Ectodermal cell (in vitro differentiated cells): ENCODE measurements at regions not wholly inside any gene's neighbourhood (a gene's known extent, or its start where the extent isn't known, plus 50 kb on each side); places are given as distances from the start of the nearest gene placed in this dataset.

Experiments used
- H3K27ac ChIP-seq: 2 replicates; pipeline ENCODE4 v1.7.0; 2013; ENCODE audit warnings: mild to moderate bottlenecking, low read depth, low read length; ENCODE audit not compliant: insufficient read depth, poor library complexity, severe bottlenecking
- H3K27me3 ChIP-seq: 2 replicates; pipeline ENCODE4 v1.7.0; 2013; ENCODE audit warnings: mild to moderate bottlenecking, low read length; ENCODE audit not compliant: insufficient read depth, control insufficient read depth, poor library complexity, severe bottlenecking
- H3K36me3 ChIP-seq: one replicate; pipeline ENCODE4 v1.7.0; 2013; ENCODE audit warnings: low read length; ENCODE audit not compliant: control insufficient read depth, insufficient read depth
- H3K4me1 ChIP-seq: one replicate; pipeline ENCODE4 v1.7.0; 2013; ENCODE audit warnings: low read length; ENCODE audit not compliant: control insufficient read depth, insufficient read depth
- H3K4me3 ChIP-seq: 2 replicates; pipeline ENCODE4 v1.7.0; 2013; ENCODE audit warnings: low read depth, low read length, control low read depth; ENCODE audit not compliant: insufficient read depth
- H3K9me3 ChIP-seq: 2 replicates; pipeline ENCODE4 v1.7.0; 2013; ENCODE audit warnings: mild to moderate bottlenecking, low read length, moderate library complexity; ENCODE audit not compliant: control insufficient read depth
- WGBS, 2 experiments: methylation state at CpG; one replicate each; pipeline ENCODE4 v1.1.7; 2013; ENCODE audit warnings: missing lambda C conversion rate in 2 of 2; 5-methylcytosine and 5-hydroxymethylcytosine counted together

- 88 to 93% methylated on average over 1 to 2 of the region's 2 CpGs for WGBS, 2 experiments
Observed at GRCh38 chr5:106314221-106314824, 1356.4 kb downstream of the EFNA5 start.

GRCh38 chr5:106312360-106312759, 1358.4 kb downstream of the EFNA5 start:
- no peaks in the 10 kb centered on the region for H3K9me3 ChIP-seq
- no peak overlapping the region for H3K27ac ChIP-seq
- no peaks in the 10 kb centered on the region for H3K4me1 ChIP-seq
- no peak overlapping the region for H3K4me3 ChIP-seq
- H3K27me3 ChIP-seq, result no peaks in the 10 kb centered on the region
- H3K36me3 ChIP-seq, result no peaks in the 10 kb centered on the region

More at GRCh38 chr5:106314221-106314824, 1356.4 kb downstream of the EFNA5 start:
- Histone ChIP-seq H3K36me3 (no peaks in the 10 kb centered on the region), H3K9me3 (no peaks in the 10 kb centered on the region), H3K4me3 (no peak overlapping the region), H3K27ac (no peak overlapping the region), H3K4me1 (no peaks in the 10 kb centered on the region), H3K27me3 (no peaks in the 10 kb centered on the region)

- Histone ChIP-seq H3K27ac (no peak overlapping the region), H3K4me1 (no peaks in the 10 kb centered on the region), H3K36me3 (no peaks in the 10 kb centered on the region), H3K9me3 (no peaks in the 10 kb centered on the region), H3K27me3 (no peaks in the 10 kb centered on the region), H3K4me3 (no peak overlapping the region)
- WGBS, 2 experiments, result 94 to 100% methylated on average over 2 of the region's 2 CpGs
Observed at GRCh38 chr5:106311230-106311915, 1359.4 kb downstream of the EFNA5 start.

- H3K27me3 ChIP-seq, result no peaks in the 10 kb centered on the region
Observed at GRCh38 chr5:106307265-106307664, 1363.5 kb downstream of the EFNA5 start.

GRCh38 chr5:106306313-106307028, 1364.3 kb downstream of the EFNA5 start:
- Histone ChIP-seq H3K9me3 (no peaks in the 10 kb centered on the region), H3K4me3 (no peak overlapping the region), H3K27ac (no peak overlapping the region), H3K36me3 (no peaks in the 10 kb centered on the region), H3K27me3 (no peaks in the 10 kb centered on the region), H3K4me1 (no peaks in the 10 kb centered on the region)
- 68 to 73% methylated on average over 4 of the region's 4 CpGs for WGBS, 2 experiments

More at GRCh38 chr5:106307265-106307664, 1363.5 kb downstream of the EFNA5 start:
- no peak overlapping the region for H3K27ac ChIP-seq
- no peaks in the 10 kb centered on the region for H3K36me3 ChIP-seq
- H3K9me3 ChIP-seq, result no peaks in the 10 kb centered on the region
- 71 to 83% methylated on average over 1 to 4 of the region's 5 CpGs for WGBS, 2 experiments
- no peak overlapping the region for H3K4me3 ChIP-seq
- H3K4me1 ChIP-seq, result no peaks in the 10 kb centered on the region

- no peaks in the 10 kb centered on the region for H3K4me1 ChIP-seq
- 91 to 94% methylated on average over 2 of the region's 2 CpGs for WGBS, 2 experiments
- no peak overlapping the region for H3K27ac ChIP-seq
- H3K27me3 ChIP-seq, result no peaks in the 10 kb centered on the region
- no peaks in the 10 kb centered on the region for H3K9me3 ChIP-seq
- H3K36me3 ChIP-seq, result no peaks in the 10 kb centered on the region
- no peak overlapping the region for H3K4me3 ChIP-seq
Observed at GRCh38 chr5:106303911-106304310, 1366.8 kb downstream of the EFNA5 start.

- Histone ChIP-seq H3K27me3 (no peaks in the 10 kb centered on the region), H3K27ac (no peak overlapping the region), H3K4me3 (no peak overlapping the region), H3K9me3 (no peaks in the 10 kb centered on the region), H3K4me1 (peaks cover 7% of the 10 kb centered on the region), H3K36me3 (no peaks in the 10 kb centered on the region)
- 55 to 75% methylated on average over 1 of the region's 2 CpGs for WGBS, 2 experiments
Observed at GRCh38 chr5:106292654-106293053, 1378.1 kb downstream of the EFNA5 start.

- Histone ChIP-seq H3K36me3 (no peaks in the 10 kb centered on the region), H3K4me3 (no peak overlapping the region), H3K27ac (no peak overlapping the region), H3K9me3 (no peaks in the 10 kb centered on the region), H3K4me1 (peaks cover 7% of the 10 kb centered on the region), H3K27me3 (no peaks in the 10 kb centered on the region)
- 64 to 100% methylated on average over 1 of the region's 1 CpG for WGBS, 2 experiments
Observed at GRCh38 chr5:106290841-106291240, 1379.9 kb downstream of the EFNA5 start.

- H3K4me1 ChIP-seq, result peaks cover under 1% of the 10 kb centered on the region
- no peaks in the 10 kb centered on the region for H3K9me3 ChIP-seq
- no peaks in the 10 kb centered on the region for H3K27me3 ChIP-seq
- 94 to 100% methylated on average over 1 to 2 of the region's 3 CpGs for WGBS, 2 experiments
- H3K4me3 ChIP-seq, result no peak overlapping the region
- no peak overlapping the region for H3K27ac ChIP-seq
- no peaks in the 10 kb centered on the region for H3K36me3 ChIP-seq
Observed at GRCh38 chr5:106288979-106289378, 1381.8 kb downstream of the EFNA5 start.

- Histone ChIP-seq H3K4me1 (no peaks in the 10 kb centered on the region), H3K4me3 (no peak overlapping the region), H3K27ac (no peak overlapping the region), H3K9me3 (no peaks in the 10 kb centered on the region), H3K36me3 (no peaks in the 10 kb centered on the region), H3K27me3 (no peaks in the 10 kb centered on the region)
- 93 to 94% methylated on average over 1 of the region's 3 CpGs for WGBS, 2 experiments
Observed at GRCh38 chr5:106277540-106278096, 1393.1 kb downstream of the EFNA5 start.
